HG03139 (cell line): ENCODE measurements at regions not wholly inside any gene's neighbourhood (a gene's known extent, or its start where the extent isn't known, plus 50 kb on each side); places are given as distances from the start of the nearest gene placed in this dataset.

Experiments used
- ATAC-seq: cut with Tn5 transposase; IDR thresholded peaks from one replicate; pipeline ENCODE4 v1.9.1; 2021; ENCODE audit not compliant: unreplicated experiment

- no peak for ATAC-seq
These were observed 86.5 kb upstream of the TNR start for GRCh38 chr1:175829845-175830244.

DNA sequence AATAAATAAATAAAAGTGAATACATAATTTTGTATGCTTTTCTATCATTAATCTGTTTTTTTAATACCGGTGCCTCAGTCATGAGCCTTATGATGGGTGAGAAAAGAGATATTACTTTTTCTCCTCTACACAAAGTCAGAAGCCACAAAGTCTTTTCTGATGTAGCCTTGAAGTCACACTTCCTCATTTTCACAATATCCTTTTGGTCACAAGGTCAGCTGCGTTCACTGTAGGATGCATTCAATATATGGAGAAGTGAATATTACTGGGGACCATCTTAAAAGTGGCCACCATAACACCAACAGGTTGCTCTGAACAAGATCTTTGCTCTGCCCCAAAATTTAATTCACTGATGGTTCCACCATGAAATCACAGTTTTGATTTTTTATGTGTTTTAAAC is 83.3 kb upstream of the TNR start:
- no peak for ATAC-seq

- no peak for ATAC-seq
These were observed 80.7 kb upstream of the TNR start for GRCh38 chr1:175824079-175824478.

DNA sequence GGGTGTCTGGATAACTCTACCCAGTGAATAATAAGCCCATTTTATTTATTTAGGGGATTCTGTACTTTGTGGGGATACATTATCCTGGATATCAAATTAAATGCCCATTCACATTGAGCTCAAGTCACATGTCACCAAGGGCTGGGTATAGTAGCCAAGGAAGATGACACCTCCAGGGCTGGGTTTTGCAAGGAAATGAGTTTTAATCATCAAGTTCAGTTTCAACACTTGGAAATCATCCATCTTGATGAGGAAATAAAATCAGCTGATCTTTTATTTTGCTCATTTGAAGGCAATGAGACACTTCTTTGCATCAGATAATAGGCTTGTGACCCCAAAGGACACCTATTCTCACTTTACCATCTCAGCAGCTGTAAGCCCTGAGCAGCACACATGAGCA is 80.0 kb upstream of the TNR start:
- ATAC-seq = no peak

- no peak for ATAC-seq
These were observed 79.2 kb upstream of the TNR start for GRCh38 chr1:175822580-175822979.

DNA sequence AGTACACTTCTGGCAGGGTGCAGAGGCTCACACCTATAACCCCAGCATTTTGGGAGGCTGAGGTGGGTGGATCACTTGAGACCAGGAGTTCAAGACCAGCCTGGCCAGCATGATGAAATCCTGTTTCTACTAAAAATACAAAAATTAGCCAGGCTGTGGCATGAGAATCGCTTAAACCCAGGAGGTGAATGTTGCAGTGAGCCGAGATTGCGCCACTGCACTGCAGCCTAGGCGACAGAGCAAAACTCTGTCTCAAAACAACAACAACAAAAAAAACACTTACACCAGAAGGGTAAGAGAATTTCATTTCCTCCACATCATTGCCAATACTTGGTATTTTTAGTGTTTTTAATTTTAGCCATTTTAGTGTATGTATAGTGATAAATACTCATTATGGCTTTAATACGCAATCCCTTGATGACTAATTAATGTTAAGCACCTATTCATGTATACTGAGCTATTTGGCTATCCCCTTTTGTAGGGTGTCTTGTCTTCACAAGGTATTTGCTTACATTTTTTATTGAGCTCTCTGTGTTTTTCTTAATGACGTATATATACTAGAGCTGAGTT is 77.1 kb upstream of the TNR start:
- ATAC-seq = no peak

DNA sequence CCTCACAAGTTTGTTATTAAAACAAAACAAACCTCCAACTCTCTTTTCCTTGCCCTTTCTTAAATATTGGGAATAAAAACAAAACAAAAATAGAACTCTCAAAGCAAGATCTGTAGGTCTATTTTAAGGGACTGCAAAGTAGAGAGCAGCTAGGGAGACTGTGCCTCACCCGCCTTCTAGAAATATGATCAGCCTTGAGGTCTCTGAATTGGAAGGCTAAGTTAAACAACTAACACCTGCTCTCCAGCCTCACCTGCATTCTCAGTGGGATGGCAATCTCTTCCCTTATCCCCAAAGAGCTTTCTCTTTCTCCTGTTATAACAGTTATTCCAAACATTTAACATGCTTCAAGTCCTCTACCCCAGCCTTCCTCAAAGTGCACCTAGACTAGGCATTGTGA is 75.5 kb upstream of the TNR start:
- no peak for ATAC-seq

GRCh38 chr1:175817445-175817844 is 74.0 kb upstream of the TNR start:
- no peak for ATAC-seq

DNA sequence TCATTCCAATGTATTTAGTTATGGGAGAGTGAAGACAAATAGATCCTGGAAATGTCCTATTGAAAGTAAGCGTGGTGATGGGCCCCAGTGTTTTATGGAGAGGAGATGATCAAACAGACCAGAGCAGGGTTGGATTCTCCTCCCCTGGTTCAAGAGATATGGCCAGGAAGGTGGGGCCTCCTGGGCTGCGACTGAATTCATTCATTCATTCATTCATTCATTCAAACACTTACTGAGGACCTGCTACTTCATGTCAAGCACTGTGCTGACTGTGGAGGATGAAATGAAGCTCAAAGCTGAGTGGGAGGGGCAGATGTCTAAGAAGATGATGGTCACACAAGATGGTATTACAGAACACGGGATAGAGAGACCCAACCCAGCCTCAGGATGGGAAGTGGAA is 71.5 kb upstream of the TNR start:
- ATAC-seq = no peak

GRCh38 chr1:175812936-175813335 is 69.5 kb upstream of the TNR start:
- no peak for ATAC-seq

DNA sequence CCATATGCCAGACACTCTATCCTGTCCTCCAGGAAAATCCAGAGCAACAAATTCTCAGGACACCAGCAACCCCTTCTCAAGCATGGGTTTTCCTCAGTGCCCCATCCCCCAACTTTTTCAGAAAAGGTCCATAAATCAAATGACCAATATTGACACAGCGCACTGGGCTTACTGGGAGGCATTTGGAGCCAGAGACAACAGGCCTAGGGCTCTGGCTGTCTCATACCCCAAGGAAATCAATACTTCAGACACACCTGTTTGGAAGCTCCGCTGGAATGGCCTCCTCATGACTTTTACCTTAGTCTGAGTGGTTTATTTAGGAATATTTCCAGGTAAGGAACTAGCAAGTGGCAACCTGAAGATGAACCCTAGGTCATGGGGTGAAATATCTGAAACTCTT is 66.9 kb upstream of the TNR start:
- no peak for ATAC-seq

- ATAC-seq = no peak
These were observed 65.6 kb upstream of the TNR start for GRCh38 chr1:175808999-175809398.

DNA sequence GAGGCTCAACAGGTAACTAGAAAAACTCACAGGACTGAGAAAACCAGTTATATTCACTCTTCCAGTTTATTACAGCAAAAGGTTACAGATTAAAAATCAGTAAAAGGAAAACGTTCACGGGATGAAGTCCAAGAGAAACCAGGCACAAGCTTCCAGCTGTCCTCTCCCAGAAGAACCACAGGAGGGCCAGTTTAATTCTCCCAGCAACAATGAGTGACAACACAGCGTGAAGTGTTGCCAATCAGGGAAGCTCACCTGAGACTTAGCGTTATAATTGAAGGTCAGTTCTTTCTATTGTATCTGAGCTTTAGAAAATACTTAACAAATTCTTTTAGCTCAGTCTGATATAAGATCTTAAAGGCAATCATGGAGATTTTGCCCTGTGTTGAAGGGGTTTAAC is 65.2 kb upstream of the TNR start:
- ATAC-seq = no peak

DNA sequence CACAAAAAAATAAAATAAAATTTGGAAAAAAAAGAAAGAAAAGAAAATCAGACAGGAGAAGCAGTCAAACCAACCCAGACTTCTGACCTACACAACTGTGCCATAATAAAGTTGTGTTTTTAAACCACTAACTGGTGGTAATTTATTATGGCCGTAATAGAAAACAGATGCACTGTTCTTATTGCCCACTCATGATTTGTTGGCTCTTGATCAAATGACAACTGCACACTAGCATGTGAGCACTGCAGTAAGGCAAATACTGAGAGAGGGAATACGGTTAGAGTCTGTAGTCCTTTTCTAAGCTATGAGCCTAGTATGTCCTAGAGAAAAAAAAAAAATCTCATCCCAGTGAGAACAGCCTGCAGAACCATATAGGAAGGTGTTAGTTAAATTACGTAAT is 61.2 kb upstream of the TNR start:
- ATAC-seq = no peak

GRCh38 chr1:175803413-175803812 is 60.0 kb upstream of the TNR start:
- ATAC-seq = no peak

DNA sequence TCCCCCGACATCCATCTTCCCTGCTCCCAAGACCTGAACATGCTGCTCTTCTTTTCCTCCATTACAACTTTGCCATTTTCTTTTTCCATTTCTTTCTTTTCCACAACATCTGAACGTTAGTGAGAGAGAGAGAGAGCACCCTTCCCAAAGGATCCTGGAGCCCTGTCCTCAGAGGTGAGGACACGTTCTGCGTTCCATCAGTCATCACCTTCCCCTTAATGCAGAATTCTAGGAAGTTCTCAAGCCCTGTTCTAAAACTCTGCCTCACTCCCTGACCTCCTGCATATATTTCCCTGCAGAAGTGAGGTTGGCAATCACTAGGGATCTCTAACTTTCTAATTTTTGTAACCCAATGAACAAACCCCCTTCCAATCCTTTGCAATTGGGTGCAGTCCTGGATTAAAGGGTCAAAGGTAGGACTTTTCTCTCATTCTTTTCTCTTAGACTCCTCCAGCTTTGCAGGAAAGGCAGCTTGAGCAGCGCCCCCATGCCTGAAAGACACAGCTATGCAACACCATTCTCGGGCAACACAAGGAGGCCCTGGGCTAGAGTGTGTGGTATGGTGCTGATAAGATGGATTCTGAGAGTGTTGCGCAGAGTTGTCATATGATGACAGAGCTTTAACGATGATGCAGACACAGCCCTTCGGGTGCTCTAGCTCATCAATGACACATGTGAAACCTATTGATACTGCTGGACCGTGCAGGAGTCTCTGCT is 59.2 kb upstream of the TNR start:
- ATAC-seq = no peak

- no peak for ATAC-seq
These were observed 58.6 kb upstream of the TNR start for GRCh38 chr1:175801979-175802378.

DNA sequence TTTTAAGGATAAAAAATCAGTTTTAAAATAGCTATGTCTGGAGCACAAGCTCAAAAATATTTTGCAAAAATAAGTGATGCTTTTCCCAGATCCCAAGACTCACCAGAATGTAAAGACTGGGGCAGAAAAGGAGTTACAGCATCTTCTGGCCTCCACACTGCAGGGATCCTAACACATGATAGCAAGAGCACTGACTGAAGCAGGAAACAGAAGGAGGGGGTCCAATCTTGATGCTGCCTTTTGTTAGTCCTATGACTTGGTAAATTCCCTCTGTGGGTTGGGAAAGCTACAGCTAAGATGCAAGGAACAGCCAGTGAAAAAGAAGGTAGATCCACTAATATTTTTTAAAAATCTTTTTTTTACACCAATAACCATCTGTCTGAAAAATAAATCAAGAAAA is 54.2 kb upstream of the TNR start:
- no peak for ATAC-seq

GRCh38 chr1:175794586-175794985 is 51.2 kb upstream of the TNR start:
- ATAC-seq = no peak

DNA sequence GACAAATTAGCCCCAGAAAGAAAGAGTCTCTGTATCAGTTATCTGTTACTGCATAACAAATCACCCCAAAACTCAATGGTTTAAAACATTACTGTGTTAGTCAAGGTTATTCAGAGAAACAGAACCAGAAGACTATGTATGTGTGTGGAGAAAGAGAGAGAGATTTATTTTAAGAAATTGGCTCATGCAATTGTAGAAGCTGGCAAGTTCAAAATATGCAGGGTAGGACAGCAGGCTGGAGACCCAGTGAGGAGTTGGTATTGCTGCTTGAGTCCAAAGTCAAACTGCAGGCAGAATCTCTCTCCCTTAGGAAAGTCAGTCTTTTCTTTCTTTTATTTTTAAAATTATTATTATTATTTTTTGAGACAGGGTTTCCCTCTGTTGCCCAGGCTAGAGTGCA is 50.2 kb upstream of the TNR start:
- no peak for ATAC-seq
